ENCODE measurements at regions not wholly inside any gene's neighbourhood (a gene's known extent, or its start where the extent isn't known, plus 50 kb on each side); places are given as distances from the start of the nearest gene placed in this dataset.

DNA sequence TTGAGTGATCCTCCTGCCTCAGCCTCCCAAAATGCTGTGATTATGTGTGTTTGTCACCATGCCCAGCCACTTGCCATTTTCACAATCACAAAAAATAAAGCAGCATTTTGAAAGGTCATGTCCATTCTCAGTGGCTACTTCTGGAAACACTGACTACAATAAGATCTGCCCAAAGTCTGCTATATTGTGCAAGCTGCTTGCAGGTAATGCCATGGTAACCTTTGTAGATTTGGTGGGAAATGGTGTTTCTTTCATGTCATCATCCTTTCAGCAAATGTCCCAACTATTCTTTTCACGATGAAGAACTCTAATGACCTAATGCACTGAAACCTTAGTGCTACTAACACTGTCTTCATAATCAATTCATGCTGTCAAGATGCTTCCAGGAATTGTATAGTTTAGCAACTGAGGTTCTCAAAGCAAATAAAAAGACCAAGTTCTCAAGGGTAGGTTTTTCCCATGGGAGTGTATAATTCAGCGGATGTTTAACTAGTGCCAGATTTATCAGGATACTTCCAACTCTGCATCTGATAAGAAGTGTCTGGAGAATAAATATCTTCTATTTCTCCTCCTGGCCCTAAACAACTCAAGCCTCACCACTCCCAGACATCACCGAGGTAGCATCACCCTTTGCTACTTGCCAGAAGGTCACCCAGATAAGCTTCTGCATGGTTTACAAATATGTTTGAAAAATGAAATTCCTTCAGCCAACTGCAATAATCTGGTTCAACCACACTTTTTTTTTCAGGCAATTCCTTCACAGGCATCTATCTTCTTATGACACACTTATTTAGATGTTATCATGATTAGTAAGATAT lies 132.0 kb upstream of the ZC3H11B start (continued):
- TF ChIP-seq, protein P1, sequence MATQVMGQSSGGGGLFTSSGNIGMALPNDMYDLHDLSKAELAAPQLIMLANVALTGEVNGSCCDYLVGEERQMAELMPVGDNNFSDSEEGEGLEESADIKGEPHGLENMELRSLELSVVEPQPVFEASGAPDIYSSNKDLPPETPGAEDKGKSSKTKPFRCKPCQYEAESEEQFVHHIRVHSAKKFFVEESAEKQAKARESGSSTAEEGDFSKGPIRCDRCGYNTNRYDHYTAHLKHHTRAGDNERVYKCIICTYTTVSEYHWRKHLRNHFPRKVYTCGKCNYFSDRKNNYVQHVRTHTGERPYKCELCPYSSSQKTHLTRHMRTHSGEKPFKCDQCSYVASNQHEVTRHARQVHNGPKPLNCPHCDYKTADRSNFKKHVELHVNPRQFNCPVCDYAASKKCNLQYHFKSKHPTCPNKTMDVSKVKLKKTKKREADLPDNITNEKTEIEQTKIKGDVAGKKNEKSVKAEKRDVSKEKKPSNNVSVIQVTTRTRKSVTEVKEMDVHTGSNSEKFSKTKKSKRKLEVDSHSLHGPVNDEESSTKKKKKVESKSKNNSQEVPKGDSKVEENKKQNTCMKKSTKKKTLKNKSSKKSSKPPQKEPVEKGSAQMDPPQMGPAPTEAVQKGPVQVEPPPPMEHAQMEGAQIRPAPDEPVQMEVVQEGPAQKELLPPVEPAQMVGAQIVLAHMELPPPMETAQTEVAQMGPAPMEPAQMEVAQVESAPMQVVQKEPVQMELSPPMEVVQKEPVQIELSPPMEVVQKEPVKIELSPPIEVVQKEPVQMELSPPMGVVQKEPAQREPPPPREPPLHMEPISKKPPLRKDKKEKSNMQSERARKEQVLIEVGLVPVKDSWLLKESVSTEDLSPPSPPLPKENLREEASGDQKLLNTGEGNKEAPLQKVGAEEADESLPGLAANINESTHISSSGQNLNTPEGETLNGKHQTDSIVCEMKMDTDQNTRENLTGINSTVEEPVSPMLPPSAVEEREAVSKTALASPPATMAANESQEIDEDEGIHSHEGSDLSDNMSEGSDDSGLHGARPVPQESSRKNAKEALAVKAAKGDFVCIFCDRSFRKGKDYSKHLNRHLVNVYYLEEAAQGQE (IDR thresholded peaks at IDR 0.05): no peak
- TF ChIP-seq SREBF2 (IDR thresholded peaks at IDR 0.05) (no peak), CEBPB (IDR thresholded peaks at IDR 0.05) (no peak)

- Histone ChIP-seq H3K4me1 (no peaks in the 10 kb centered on the region), H3K4me2 (no peak overlapping the region), H3K4me3 (no peak overlapping the region), H3K9me3 (no peaks in the 10 kb centered on the region), H3K27ac (no peak overlapping the region)
- CTCF ChIA-PET: interaction anchor here (1.4 kb wide), 1 partner anchor 32 kb away, joined by 3 read pairs; no protein-coding TSS in a partner anchor
- POLR2A ChIA-PET: no interaction called here
- FAIRE-seq (no peak), ATAC-seq (no peak), DNase-seq (ENCODE audit: low read depth in 1 of 2, low spot score in 1 of 2) (no peak)
- TF ChIP-seq EHF (CRISPR knock-in tag; IDR thresholded peaks at IDR 0.05): no peak
- TF ChIP-seq POLR2AphosphoS2 (conservative IDR thresholded peaks at IDR 0.05; ENCODE audit: low read length): no peak
- no peak for TF ChIP-seq PHF8 (IDR thresholded peaks at IDR 0.05; ENCODE audit: borderline replicate concordance, low read depth)
- TF ChIP-seq TFCP2L1 (CRISPR knock-in tag; IDR thresholded peaks at IDR 0.05): no peak
- TF ChIP-seq NFE2L2 (conservative IDR thresholded peaks at IDR 0.05; ENCODE audit: low read length): no peak
- no peak for TF ChIP-seq ZSCAN20 (CRISPR knock-in tag; IDR thresholded peaks at IDR 0.05)
- no peak for TF ChIP-seq HEYL (CRISPR knock-in tag; IDR thresholded peaks at IDR 0.05)
- 16% methylated on average over 4 of the region's 4 CpGs for WGBS (ENCODE audit: missing lambda C conversion rate)
These were observed 128.4 kb upstream of the ZC3H11B start for GRCh38 chr1:219741011-219741970.

GRCh38 chr1:219733511-219734174 lies 120.7 kb upstream of the ZC3H11B start:
- ChIA-PET POLR2A (no interaction called here), CTCF (interaction anchor here (0.6 kb wide), 2 partner anchors 290 to 1711 kb away, joined by 3 to 4 read pairs; no protein-coding TSS in a partner anchor)
- no peak for ATAC-seq
- TF ChIP-seq CBX2 (IDR thresholded peaks at IDR 0.05; ENCODE audit: borderline replicate concordance, low read depth): no peak
- TF ChIP-seq KDM5A (IDR thresholded peaks at IDR 0.05): no peak
- no peak for TF ChIP-seq CTCF (IDR thresholded peaks at IDR 0.05)
- no peak for TF ChIP-seq POLR2A (IDR thresholded peaks at IDR 0.05; ENCODE audit: low read length)
- TF ChIP-seq TP53 (CRISPR knock-in tag; IDR thresholded peaks at IDR 0.05): no peak
- TF ChIP-seq RCOR1 (IDR thresholded peaks at IDR 0.05; ENCODE audit: low read depth, low read length): no peak
- TF ChIP-seq, protein P2, sequence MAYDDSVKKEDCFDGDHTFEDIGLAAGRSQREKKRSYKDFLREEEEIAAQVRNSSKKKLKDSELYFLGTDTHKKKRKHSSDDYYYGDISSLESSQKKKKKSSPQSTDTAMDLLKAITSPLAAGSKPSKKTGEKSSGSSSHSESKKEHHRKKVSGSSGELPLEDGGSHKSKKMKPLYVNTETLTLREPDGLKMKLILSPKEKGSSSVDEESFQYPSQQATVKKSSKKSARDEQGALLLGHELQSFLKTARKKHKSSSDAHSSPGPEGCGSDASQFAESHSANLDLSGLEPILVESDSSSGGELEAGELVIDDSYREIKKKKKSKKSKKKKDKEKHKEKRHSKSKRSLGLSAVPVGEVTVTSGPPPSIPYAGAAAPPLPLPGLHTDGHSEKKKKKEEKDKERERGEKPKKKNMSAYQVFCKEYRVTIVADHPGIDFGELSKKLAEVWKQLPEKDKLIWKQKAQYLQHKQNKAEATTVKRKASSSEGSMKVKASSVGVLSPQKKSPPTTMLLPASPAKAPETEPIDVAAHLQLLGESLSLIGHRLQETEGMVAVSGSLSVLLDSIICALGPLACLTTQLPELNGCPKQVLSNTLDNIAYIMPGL (CRISPR knock-in tag; IDR thresholded peaks at IDR 0.05; ENCODE audit: borderline replicate concordance): no peak
- no peaks in the 10 kb centered on the region for H3K4me1 ChIP-seq
- H3K4me2 ChIP-seq: no peak overlapping the region
- no peaks in the 10 kb centered on the region for H3K9me3 ChIP-seq
- H3K27ac ChIP-seq: no peak overlapping the region
- H3K4me3 ChIP-seq: no peak overlapping the region
- WGBS (ENCODE audit: missing lambda C conversion rate): 27% methylated on average over 5 of the region's 5 CpGs
- no peak for DNase-seq (ENCODE audit: low read depth in 1 of 2, low spot score in 1 of 2)
- FAIRE-seq: no peak

Data from A549 (cell line).